ENCODE measurements at regions not wholly inside any gene's neighbourhood (a gene's known extent, or its start where the extent isn't known, plus 50 kb on each side); places are given as distances from the start of the nearest gene placed in this dataset.

- TF ChIP-seq, protein P1, sequence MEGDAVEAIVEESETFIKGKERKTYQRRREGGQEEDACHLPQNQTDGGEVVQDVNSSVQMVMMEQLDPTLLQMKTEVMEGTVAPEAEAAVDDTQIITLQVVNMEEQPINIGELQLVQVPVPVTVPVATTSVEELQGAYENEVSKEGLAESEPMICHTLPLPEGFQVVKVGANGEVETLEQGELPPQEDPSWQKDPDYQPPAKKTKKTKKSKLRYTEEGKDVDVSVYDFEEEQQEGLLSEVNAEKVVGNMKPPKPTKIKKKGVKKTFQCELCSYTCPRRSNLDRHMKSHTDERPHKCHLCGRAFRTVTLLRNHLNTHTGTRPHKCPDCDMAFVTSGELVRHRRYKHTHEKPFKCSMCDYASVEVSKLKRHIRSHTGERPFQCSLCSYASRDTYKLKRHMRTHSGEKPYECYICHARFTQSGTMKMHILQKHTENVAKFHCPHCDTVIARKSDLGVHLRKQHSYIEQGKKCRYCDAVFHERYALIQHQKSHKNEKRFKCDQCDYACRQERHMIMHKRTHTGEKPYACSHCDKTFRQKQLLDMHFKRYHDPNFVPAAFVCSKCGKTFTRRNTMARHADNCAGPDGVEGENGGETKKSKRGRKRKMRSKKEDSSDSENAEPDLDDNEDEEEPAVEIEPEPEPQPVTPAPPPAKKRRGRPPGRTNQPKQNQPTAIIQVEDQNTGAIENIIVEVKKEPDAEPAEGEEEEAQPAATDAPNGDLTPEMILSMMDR (IDR thresholded peaks at IDR 0.05), result no peak
- TF ChIP-seq POLR2A (IDR thresholded peaks at IDR 0.05), result no peak
These were observed 143.0 kb upstream of the ARHGAP20 start for GRCh38 chr11:110855191-110855590.

All from uterus (tissue), 2 donors.